GM23248 (cell line): ENCODE measurements at regions not wholly inside any gene's neighbourhood (a gene's known extent, or its start where the extent isn't known, plus 50 kb on each side); places are given as distances from the start of the nearest gene placed in this dataset.
A peak's percentile ranks its signal among the peaks of the same experiment; 100 is the strongest.
"Not testable (repeated sequence)": the region's sequence is repeated elsewhere in the genome, so short reads cannot be mapped to it uniquely, and the experiment has no call there.

ENCODE experiments used
- DNase-seq: peaks from one replicate; pipeline ENCODE4 v3.0.0-alpha.2; 2015
- H2AFZ ChIP-seq: fragments of 200-600 bp; sonication (generic); 2 replicates; pipeline ENCODE4 v1.6.1; 2016; ENCODE audit warnings: antibody characterized with exemption
- H3F3A ChIP-seq: fragments of 200-600 bp; sonication (generic); 2 replicates; pipeline ENCODE4 v1.6.1; 2016; ENCODE audit warnings: mild to moderate bottlenecking, antibody characterized with exemption, mixed run types; ENCODE audit not compliant: insufficient read depth
- H3K27ac ChIP-seq: fragments of 200-600 bp; sonication (generic); 2 replicates; pipeline ENCODE4 v1.5.1; 2016; ENCODE audit warnings: mild to moderate bottlenecking
- H3K27me3 ChIP-seq: fragments of 200-600 bp; sonication (generic); replicated peaks from 2 replicates; pipeline ENCODE4 v1.6.1; 2016; ENCODE audit warnings: mild to moderate bottlenecking; ENCODE audit not compliant: insufficient read depth
- H3K36me3 ChIP-seq: fragments of 200-600 bp; sonication (generic); 2 replicates; pipeline ENCODE4 v1.6.1; 2016; ENCODE audit warnings: low read depth, mild to moderate bottlenecking
- H3K4me1 ChIP-seq: fragments of 200-600 bp; sonication (generic); 2 replicates; pipeline ENCODE4 v1.6.1; 2016; ENCODE audit warnings: mild to moderate bottlenecking; ENCODE audit not compliant: insufficient read depth
- H3K4me2 ChIP-seq: fragments of 200-600 bp; sonication (generic); one replicate; pipeline ENCODE4 v1.6.1; 2016; ENCODE audit warnings: mild to moderate bottlenecking; ENCODE audit not compliant: unreplicated experiment
- H3K4me3 ChIP-seq: fragments of 200-600 bp; sonication (generic); 2 replicates; pipeline ENCODE4 v1.5.1; 2016; ENCODE audit warnings: mild to moderate bottlenecking
- H3K79me2 ChIP-seq: fragments of 200-600 bp; sonication (generic); 2 replicates; pipeline ENCODE4 v1.6.1; 2016; ENCODE audit warnings: mild to moderate bottlenecking; ENCODE audit not compliant: insufficient read depth
- H3K9ac ChIP-seq: fragments of 200-600 bp; sonication (generic); 2 replicates; pipeline ENCODE4 v1.6.1; 2016; ENCODE audit warnings: mild to moderate bottlenecking
- H3K9me2 ChIP-seq: fragments of 200-600 bp; sonication (generic); 2 replicates; pipeline ENCODE4 v1.6.1; 2016; ENCODE audit warnings: mixed run types, mild to moderate bottlenecking, moderate library complexity; ENCODE audit not compliant: insufficient read depth
- H3K9me3 ChIP-seq: fragments of 200-600 bp; sonication (generic); one replicate; pipeline ENCODE4 v1.6.1; 2017; ENCODE audit warnings: low read depth
- H4K20me1 ChIP-seq: fragments of 200-600 bp; sonication (generic); 2 replicates; pipeline ENCODE4 v1.6.0; 2016; ENCODE audit not compliant: insufficient read depth
- EZH2 ChIP-seq: fragments of 200-600 bp; sonication (generic); IDR thresholded peaks from 2 replicates; pipeline ENCODE4 v1.6.1; 2018; ENCODE audit warnings: antibody characterized with exemption, mild to moderate bottlenecking; ENCODE audit not compliant: insufficient read depth, poor library complexity, severe bottlenecking
- EZH2phosphoT487 ChIP-seq: fragments of 200-600 bp; sonication (generic); IDR thresholded peaks from 2 replicates; pipeline ENCODE4 v1.6.1; 2018; ENCODE audit warnings: antibody characterized with exemption, moderate library complexity, mild to moderate bottlenecking, low read depth; ENCODE audit not compliant: insufficient read depth
- WGBS, 2 experiments: methylation state at CpG; one replicate each; pipeline ENCODE4 v1.1.6; 2015 to 2017; ENCODE audit warnings: low lambda C conversion rate in 2 of 2, low coverage in 1 of 2; ENCODE audit errors: missing lambda C conversion rate in 2 of 2; 5-methylcytosine and 5-hydroxymethylcytosine counted together
- in situ Hi-C: fragments of 300-500 bp; cut with MboI; formaldehyde crosslinking; loops from 2 replicates; pipeline ENCODE4 v1.15.0; 2020

DNA sequence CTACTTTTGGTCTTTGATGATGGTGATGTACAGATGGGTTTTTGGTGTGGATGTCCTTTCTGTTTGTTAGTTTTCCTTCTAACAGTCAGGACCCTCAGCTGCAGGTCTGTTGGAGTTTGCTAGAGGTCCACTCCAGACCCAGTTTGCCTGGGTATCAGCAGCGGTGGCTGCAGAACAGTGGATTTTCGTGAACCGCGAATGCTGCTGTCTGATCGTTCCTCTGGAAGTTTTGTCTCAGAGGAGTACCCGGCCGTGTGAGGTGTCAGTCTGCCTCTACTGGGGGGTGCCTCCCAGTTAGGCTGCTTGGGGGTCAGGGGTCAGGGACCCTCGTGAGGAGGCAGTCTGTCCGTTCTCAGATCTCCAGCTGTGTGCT, 56.6 kb upstream of the TNFAIP8 start:
- H3K9me2 ChIP-seq, H3K4me2 ChIP-seq, H3K27me3 ChIP-seq, H4K20me1 ChIP-seq, H3K36me3 ChIP-seq, in situ Hi-C loops, H3K9ac ChIP-seq, DNase-seq, H2AFZ ChIP-seq, H3K9me3 ChIP-seq, H3K4me3 ChIP-seq, H3K27ac ChIP-seq, H3K79me2 ChIP-seq: not testable (repeated sequence)
- Histone ChIP-seq H3F3A (peaks cover 24% of the 10 kb centered on the region), H3K4me1 (peaks cover 28% of the 10 kb centered on the region)
- 92 to 96% methylated on average over 6 to 9 of the region's 9 CpGs for WGBS, 2 experiments

DNA sequence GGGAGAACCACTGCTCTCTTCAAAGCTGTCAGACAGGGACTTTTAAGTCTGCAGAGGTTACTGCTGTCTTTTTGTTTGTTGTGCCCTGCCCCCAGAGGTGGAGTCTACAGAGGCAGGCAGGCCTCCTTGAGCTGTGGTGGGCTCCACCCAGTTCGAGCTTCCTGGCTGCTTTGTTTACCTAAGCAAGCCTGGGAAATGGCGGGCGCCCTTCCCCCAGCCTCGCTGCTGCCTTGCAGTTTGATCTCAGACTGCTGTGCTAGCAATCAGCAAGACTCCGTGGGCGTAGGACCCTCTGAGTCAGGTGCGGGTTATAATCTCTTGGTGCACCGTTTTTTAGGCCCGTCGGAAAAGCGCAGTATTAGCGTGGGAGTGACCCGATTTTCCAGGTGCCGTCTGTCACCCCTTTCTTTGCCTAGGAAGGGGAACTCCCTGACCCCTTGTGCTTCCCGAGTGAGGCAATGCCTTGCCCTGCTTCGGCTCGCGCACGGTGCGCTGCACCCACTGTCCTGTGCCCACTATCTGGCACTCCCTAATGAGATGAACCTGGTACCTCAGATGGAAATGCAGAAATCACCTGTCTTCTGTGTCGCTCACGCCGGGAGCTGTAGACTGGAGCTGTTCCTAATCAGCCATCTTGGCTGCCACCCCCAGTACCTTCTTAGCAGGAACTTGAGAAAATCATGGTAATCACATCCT, 56.1 kb upstream of the TNFAIP8 start:
- WGBS, 2 experiments, result 97 to 98% methylated on average over 23 of the region's 23 CpGs

DNA sequence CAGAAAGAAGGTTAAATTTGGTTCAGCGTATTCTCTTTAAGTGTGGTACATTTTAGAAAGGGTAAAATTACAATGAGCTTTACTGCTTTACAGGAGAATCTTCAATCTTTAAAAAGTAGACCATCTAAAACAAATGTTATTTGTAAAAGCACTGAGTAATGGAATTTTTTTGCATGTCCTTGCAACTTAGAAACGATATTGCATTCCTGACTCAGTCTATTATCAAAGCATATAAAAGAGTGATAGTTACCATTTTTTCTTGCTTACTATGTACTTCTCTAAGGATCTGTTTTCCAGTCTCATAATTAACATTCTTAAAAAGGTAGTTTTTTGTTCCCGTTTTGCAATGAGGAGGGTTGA, 55.5 kb upstream of the TNFAIP8 start:
- no peak overlapping the region for H2AFZ ChIP-seq
- no peaks in the 10 kb centered on the region for H3K79me2 ChIP-seq
- no peaks in the 10 kb centered on the region for H3K36me3 ChIP-seq
- no peaks in the 10 kb centered on the region for H3K9me3 ChIP-seq
- no peak overlapping the region for H3K27ac ChIP-seq
- H3K4me2 ChIP-seq, result no peak overlapping the region
- peaks cover 38% of the 10 kb centered on the region for H3K4me1 ChIP-seq
- 93 to 96% methylated on average over 3 of the region's 3 CpGs for WGBS, 2 experiments
- peaks cover 34% of the 10 kb centered on the region for H3F3A ChIP-seq
- no peaks in the 10 kb centered on the region for H4K20me1 ChIP-seq
- DNase-seq, result no peak
- H3K4me3 ChIP-seq, result no peak overlapping the region
- in situ Hi-C loops, result no loop called here
- no peaks in the 10 kb centered on the region for H3K9me2 ChIP-seq
- H3K27me3 ChIP-seq, result no peaks in the 10 kb centered on the region
- no peak overlapping the region for H3K9ac ChIP-seq
- TF ChIP-seq EZH2phosphoT487, result no peak
- TF ChIP-seq EZH2, result no peak

More for the DNA sequence above, 56.1 kb upstream of the TNFAIP8 start:
- in situ Hi-C loops, H3K4me2 ChIP-seq, H3K4me3 ChIP-seq, H3K36me3 ChIP-seq, H3K79me2 ChIP-seq, DNase-seq, H3K27ac ChIP-seq, H3K9me2 ChIP-seq, H3K27me3 ChIP-seq, H3K9me3 ChIP-seq, H4K20me1 ChIP-seq, H2AFZ ChIP-seq, H3K9ac ChIP-seq: not testable (repeated sequence)
- peaks cover 30% of the 10 kb centered on the region for H3F3A ChIP-seq
- H3K4me1 ChIP-seq, result peaks cover 33% of the 10 kb centered on the region

DNA sequence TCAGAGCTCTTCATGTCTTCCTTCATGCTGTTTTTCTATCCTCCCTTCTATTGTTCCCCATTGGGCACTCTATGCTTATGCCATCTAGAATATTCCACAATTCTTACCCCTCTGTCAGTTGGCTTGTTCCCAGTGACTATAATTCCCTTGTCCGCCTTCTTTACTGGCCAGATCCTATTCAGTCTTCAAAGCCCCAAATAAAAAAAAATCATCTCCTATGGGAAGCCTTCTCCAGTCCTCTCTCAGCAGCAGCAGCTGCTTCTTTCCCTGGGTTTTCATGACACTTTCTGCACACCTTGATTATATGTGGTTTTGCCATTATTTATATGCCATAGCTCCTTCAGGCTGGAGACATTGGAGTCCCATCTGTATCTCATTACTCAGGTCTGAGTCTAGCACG, 54.6 kb upstream of the TNFAIP8 start:
- DNase-seq, result no peak
- Histone ChIP-seq H3K4me2 (no peak overlapping the region), H3K27me3 (no peaks in the 10 kb centered on the region), H3K9me2 (no peaks in the 10 kb centered on the region), H3K9me3 (no peaks in the 10 kb centered on the region), H3K36me3 (no peaks in the 10 kb centered on the region), H3K79me2 (no peaks in the 10 kb centered on the region), H3K4me3 (no peak overlapping the region), H3F3A (peaks cover 34% of the 10 kb centered on the region), H3K27ac (no peak overlapping the region), H2AFZ (no peak overlapping the region), H3K4me1 (peaks cover 38% of the 10 kb centered on the region), H3K9ac (no peak overlapping the region), H4K20me1 (no peaks in the 10 kb centered on the region)
- TF ChIP-seq EZH2 (no peak), EZH2phosphoT487 (no peak)
- 70 to 74% methylated on average over 2 of the region's 2 CpGs for WGBS, 2 experiments
- in situ Hi-C loops, result no loop called here

DNA sequence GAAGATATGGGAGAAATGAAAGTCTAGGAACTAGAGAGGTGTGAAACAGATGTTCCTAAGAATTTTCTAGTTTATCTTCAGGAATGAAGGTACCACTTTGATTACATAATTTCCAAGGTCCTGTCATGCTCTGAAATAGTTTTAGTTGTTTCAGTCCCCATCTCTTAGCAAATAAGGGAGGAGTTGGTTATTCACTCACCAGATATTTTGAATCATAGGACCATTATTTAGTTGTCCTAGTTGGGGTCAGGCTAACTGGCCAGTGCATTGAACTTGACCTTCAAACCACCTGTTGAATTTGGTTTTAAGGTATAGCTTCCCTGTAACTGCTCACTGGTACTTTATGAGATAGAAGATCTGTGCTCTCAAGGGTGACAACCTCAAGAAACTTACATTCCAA, 53.9 kb upstream of the TNFAIP8 start:
- H3K27ac ChIP-seq, result no peak overlapping the region
- no peaks in the 10 kb centered on the region for H3K9me2 ChIP-seq
- H3K36me3 ChIP-seq, result no peaks in the 10 kb centered on the region
- no peaks in the 10 kb centered on the region for H3K27me3 ChIP-seq
- no peaks in the 10 kb centered on the region for H3K9me3 ChIP-seq
- TF ChIP-seq EZH2phosphoT487, result no peak
- TF ChIP-seq EZH2, result no peak
- H3F3A ChIP-seq, result peaks cover 34% of the 10 kb centered on the region
- in situ Hi-C loops, result no loop called here
- H3K9ac ChIP-seq, result no peak overlapping the region
- peaks cover 38% of the 10 kb centered on the region for H3K4me1 ChIP-seq
- no peaks in the 10 kb centered on the region for H3K79me2 ChIP-seq
- H3K4me2 ChIP-seq, result peak overlapping the region; percentile 65
- H4K20me1 ChIP-seq, result no peaks in the 10 kb centered on the region
- peak; percentile 40 for DNase-seq
- no peak overlapping the region for H3K4me3 ChIP-seq
- no peak overlapping the region for H2AFZ ChIP-seq
